ENCODE measurements at regions not wholly inside any gene's neighbourhood (a gene's known extent, or its start where the extent isn't known, plus 50 kb on each side); places are given as distances from the start of the nearest gene placed in this dataset.

- in situ Hi-C loops (cut with MboI; ENCODE audit: low sequenced_read_pairs, unreplicated experiment): no loop called here
- TF ChIP-seq CTCF (IDR thresholded peaks at IDR 0.05; ENCODE audit: borderline replicate concordance, control extremely low read depth, extremely low read depth, insufficient read depth, missing control alignments): no peak
- no peak for DNase-seq (ENCODE audit: low spot score)
Observed at GRCh38 chr11:131194726-131195125, 175.7 kb upstream of the NTM start.

GRCh38 chr11:131195661-131196517 is 174.5 kb upstream of the NTM start:
- no peak for DNase-seq (ENCODE audit: low spot score)
- in situ Hi-C loops (cut with MboI; ENCODE audit: low sequenced_read_pairs, unreplicated experiment): no loop called here

GRCh38 chr11:131198161-131199014 is 172.0 kb upstream of the NTM start:
- no peak for DNase-seq (ENCODE audit: low spot score)
- no peak for TF ChIP-seq CTCF (IDR thresholded peaks at IDR 0.05; ENCODE audit: borderline replicate concordance, control extremely low read depth, extremely low read depth, insufficient read depth, missing control alignments)
- in situ Hi-C loops (cut with MboI; ENCODE audit: low sequenced_read_pairs, unreplicated experiment): no loop called here

More at GRCh38 chr11:131195661-131196517, 174.5 kb upstream of the NTM start:
- TF ChIP-seq CTCF (IDR thresholded peaks at IDR 0.05; ENCODE audit: borderline replicate concordance, control extremely low read depth, extremely low read depth, insufficient read depth, missing control alignments): no peak

GRCh38 chr11:131199015-131199280 is 171.5 kb upstream of the NTM start:
- DNase-seq (ENCODE audit: low spot score): no peak
- TF ChIP-seq CTCF (IDR thresholded peaks at IDR 0.05; ENCODE audit: borderline replicate concordance, control extremely low read depth, extremely low read depth, insufficient read depth, missing control alignments): no peak
- in situ Hi-C loops (cut with MboI; ENCODE audit: low sequenced_read_pairs, unreplicated experiment): no loop called here

- in situ Hi-C loops (cut with MboI; ENCODE audit: low sequenced_read_pairs, unreplicated experiment): no loop called here
- DNase-seq (ENCODE audit: low spot score): no peak
Observed at GRCh38 chr11:131201674-131202073, 168.7 kb upstream of the NTM start.

GRCh38 chr11:131203040-131203439 is 167.4 kb upstream of the NTM start:
- no peak for DNase-seq (ENCODE audit: low spot score)
- in situ Hi-C loops (cut with MboI; ENCODE audit: low sequenced_read_pairs, unreplicated experiment): no loop called here
- TF ChIP-seq CTCF (IDR thresholded peaks at IDR 0.05; ENCODE audit: borderline replicate concordance, control extremely low read depth, extremely low read depth, insufficient read depth, missing control alignments): no peak

More at GRCh38 chr11:131201674-131202073, 168.7 kb upstream of the NTM start:
- no peak for TF ChIP-seq CTCF (IDR thresholded peaks at IDR 0.05; ENCODE audit: borderline replicate concordance, control extremely low read depth, extremely low read depth, insufficient read depth, missing control alignments)

All from GM13976 (cell line).